MM.1S (cell line): ENCODE measurements at regions not wholly inside any gene's neighbourhood (a gene's known extent, or its start where the extent isn't known, plus 50 kb on each side); places are given as distances from the start of the nearest gene placed in this dataset.

Experiments
- CTCF ChIP-seq: fragments of 300-600 bp; sonication (generic); IDR thresholded peaks from 2 replicates; pipeline ENCODE4 v1.5.1; 2016; ENCODE audit warnings: antibody characterized with exemption, low read length, mixed read lengths
- EZH2phosphoT487 ChIP-seq: fragments of 300-600 bp; sonication (generic); IDR thresholded peaks from 2 replicates; pipeline ENCODE4 v1.6.1; 2018; ENCODE audit warnings: antibody characterized with exemption, low read length

- TF ChIP-seq CTCF (no peak), EZH2phosphoT487 (no peak)
Observed at GRCh38 chr1:195150768-195151167, 1457.5 kb downstream of the KCNT2 start.
